ENCODE measurements at regions not wholly inside any gene's neighbourhood (a gene's known extent, or its start where the extent isn't known, plus 50 kb on each side); places are given as distances from the start of the nearest gene placed in this dataset.
"Not testable (repeated sequence)": the region's sequence is repeated elsewhere in the genome, so short reads cannot be mapped to it uniquely, and the experiment has no call there.

DNA sequence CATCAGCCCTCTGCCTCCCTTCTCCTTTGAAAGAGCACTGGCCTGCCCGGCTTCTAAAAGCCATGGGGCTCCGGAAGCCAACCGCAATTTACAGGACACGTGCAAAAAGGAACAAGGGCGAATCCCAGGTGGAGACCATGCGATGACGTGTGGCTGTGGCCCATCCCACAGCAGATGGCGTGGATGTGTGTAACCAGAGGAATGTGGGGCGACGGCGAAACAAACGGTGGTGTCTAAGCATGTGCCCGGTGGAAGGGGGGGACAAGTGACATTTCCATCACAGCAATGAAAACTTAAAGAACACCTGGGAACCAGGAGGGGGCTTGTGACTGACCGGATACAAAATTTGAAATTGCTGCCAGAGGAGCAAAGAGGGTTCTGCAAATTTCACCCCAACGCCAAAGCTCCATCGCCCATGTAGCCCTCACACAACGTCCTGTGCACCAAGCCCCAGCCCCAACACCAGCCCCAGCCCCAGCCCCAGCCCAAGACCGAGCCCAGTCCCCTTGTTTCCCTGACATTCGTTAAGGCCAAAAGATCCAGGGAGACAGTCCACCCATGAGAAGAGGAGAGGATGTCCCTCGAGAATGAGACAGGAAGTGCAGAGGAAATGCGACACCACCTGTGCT lies 159.7 kb upstream of the ZNF337 start:
- CTCF ChIA-PET = no interaction called here
- no peak overlapping the region for H3K4me3 ChIP-seq (ENCODE audit: low read depth, low read length)
- POLR2A ChIA-PET = no interaction called here
- TF ChIP-seq, protein P1, sequence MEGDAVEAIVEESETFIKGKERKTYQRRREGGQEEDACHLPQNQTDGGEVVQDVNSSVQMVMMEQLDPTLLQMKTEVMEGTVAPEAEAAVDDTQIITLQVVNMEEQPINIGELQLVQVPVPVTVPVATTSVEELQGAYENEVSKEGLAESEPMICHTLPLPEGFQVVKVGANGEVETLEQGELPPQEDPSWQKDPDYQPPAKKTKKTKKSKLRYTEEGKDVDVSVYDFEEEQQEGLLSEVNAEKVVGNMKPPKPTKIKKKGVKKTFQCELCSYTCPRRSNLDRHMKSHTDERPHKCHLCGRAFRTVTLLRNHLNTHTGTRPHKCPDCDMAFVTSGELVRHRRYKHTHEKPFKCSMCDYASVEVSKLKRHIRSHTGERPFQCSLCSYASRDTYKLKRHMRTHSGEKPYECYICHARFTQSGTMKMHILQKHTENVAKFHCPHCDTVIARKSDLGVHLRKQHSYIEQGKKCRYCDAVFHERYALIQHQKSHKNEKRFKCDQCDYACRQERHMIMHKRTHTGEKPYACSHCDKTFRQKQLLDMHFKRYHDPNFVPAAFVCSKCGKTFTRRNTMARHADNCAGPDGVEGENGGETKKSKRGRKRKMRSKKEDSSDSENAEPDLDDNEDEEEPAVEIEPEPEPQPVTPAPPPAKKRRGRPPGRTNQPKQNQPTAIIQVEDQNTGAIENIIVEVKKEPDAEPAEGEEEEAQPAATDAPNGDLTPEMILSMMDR (IDR thresholded peaks at IDR 0.05; ENCODE audit: insufficient read depth, low read length, missing control alignments) = no peak
- DNase-seq (ENCODE audit: low read depth, low spot score) = no peak

DNA sequence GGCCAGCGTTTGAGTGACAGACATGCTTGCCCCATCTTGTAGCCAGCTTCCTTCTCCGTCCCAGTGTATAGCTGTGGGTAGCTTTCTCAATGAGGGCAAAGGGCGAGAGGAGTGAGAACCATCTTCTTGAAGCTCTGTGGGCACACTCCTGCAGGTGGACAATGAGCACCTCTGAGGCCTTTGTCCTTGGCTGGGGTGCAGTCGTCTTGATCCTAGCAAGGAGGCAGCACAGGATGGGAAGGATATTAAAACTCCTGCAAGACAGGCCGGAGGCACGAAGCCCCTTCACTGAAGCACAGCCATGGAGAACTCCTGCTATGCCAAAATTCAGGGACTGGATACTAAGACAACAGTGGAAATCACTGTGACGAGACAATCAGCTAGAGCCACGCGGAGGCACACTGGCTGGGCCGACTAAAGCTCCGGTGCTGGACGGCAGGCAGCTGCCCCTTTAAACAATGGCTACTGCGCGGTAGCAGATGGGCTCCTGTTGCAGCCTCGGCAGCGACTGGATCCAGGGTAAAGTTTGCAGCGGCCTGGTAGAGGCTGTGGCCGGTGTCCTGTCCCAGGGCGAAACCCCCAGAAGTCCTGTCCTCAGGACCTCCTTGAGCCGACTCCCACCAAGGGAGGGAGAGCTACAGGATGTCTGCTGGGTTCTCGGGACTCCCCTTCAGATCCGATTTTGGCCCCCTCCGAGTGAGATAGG lies 159.0 kb upstream of the ZNF337 start:
- POLR2A ChIA-PET = not testable (repeated sequence)

DNA sequence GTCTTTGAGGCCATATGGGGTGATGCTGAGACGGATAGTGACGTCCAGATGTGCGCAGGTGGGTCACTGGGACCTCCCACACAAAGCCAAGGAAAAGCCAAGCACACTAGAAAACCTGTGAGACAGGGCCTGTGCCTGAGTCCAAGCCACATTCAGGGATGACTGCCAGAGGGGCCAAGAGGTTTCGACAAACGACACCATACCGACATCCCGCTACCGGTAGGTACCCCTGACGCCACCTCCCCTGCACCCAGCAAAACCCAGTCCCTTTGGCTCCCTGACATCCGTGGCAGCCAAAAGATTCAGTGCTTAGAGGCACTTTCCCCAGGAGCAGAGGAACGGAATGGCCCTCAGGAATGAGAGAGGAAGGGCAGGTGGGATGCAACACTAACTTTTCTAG lies 158.0 kb upstream of the ZNF337 start:
- POLR2A ChIA-PET; H3K4me3 ChIP-seq (ENCODE audit: low read depth, low read length); CTCF ChIA-PET; DNase-seq (ENCODE audit: low read depth, low spot score): not testable (repeated sequence)

More for the DNA sequence above, 159.0 kb upstream of the ZNF337 start:
- CTCF ChIA-PET; DNase-seq (ENCODE audit: low read depth, low spot score); H3K4me3 ChIP-seq (ENCODE audit: low read depth, low read length): not testable (repeated sequence)

DNA sequence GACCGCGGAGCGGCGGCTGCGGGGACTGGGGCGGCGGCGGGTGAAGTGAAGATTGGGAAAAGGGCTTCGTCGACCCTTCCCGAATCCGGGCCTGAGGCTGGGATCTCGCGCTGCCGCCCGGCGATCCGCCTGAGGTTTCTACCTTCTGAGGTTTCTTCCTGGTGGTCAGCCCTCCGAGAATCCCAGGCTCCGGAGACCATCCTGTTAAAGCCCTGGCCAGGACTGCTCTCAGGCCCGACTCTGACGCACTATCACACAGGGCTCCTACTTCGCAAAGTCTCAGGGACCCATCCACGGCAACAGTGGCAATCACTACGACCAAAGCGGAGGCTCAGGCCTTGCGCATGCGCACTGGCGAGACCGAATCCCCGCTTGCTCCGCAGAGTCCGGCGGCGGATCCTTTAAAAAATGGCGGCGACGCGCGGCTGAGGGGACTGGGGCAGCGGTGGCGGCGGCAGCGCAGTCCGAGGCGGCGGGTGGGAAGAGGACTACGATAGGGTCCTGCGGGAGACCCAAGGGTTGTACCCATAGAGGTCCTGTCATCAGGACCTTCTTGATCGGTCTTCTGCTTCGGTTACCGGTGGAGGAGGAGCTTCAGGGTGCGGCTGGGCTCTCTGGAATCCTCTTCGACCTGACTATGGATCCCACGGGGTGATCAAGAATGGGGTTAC lies 157.2 kb upstream of the ZNF337 start:
- DNase-seq (ENCODE audit: low read depth, low spot score); CTCF ChIA-PET; POLR2A ChIA-PET: not testable (repeated sequence)
- H3K4me3 ChIP-seq (ENCODE audit: low read depth, low read length) = peak overlapping the region; percentile 61

DNA sequence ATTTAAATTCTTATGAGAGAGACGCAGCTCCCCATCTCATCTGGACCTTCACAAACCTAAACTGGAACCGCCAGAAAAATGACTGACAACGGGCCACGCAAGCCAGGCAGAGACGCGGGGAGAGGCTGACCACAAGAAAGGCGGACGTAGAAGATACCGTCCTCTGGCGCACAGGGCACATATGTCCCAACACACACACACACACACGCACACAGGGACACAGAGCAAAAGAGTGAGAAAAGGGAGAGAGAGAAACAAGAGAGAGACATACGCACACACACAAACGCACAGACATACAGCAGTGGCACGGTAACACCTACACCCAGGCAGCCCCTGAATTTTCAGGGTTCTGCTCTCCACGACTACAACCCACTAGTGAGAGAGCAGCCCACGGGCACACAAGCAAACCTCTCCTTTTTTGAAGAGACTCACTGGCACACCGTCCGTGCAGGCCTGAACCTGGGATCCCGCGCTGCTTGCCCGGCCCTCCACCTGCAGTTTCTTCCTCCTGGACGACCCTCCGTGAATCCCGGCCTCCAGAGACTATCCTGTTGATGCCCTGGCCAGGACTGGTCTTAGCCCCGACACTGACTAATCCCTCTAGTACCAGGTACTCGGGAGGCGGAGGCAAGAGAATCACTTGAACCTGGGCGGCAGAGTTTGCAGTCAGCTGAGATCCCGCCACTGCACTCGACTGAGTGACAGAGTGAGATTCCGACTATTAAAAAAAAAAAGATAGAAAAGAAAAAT lies 156.5 kb upstream of the ZNF337 start:
- H3K4me3 ChIP-seq (ENCODE audit: low read depth, low read length) = peak overlapping the region; percentile 61
- DNase-seq (ENCODE audit: low read depth, low spot score); CTCF ChIA-PET; POLR2A ChIA-PET: not testable (repeated sequence)

DNA sequence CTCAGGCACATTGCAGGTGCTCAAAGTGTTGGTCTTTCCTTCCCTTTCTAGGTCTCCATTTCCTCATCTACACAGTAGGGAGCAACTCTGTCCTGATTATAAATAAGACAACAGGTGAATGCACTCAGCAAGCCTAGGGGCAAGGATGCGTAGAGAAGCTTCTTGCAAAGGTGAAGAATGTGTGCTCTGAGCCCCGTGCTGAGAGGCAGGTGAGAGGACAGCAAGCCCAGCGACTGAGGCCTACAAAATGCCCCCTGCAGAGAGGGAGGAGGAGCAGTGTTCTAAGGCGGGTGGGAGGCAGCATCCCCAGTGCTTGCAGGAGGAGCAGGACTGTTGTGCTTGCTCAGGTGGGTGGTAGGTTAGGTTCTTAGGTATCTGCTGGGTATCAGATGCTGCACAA lies 153.5 kb upstream of the ZNF337 start:
- H3K4me3 ChIP-seq (ENCODE audit: low read depth, low read length); POLR2A ChIA-PET; CTCF ChIA-PET; DNase-seq (ENCODE audit: low read depth, low spot score): not testable (repeated sequence)

DNA sequence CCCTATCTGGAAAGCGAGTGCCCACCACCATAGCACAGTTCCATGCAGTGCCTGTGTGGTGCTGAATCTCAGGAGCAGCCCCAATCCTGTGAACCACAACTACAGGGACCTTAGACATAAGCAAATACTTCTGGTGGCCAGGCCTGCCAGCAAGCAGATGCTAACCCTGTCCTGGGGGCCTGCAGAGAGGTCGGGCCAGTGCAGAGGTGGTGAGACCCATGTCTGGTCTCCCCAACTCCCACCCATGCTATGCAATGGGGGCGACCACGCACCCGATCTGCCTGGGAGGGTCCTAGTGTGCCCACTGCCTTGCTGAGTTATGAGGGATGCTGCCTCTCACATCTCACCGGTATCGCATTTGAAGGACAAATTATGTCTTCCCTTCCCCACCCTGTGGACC lies 151.6 kb upstream of the ZNF337 start:
- DNase-seq (ENCODE audit: low read depth, low spot score) = no peak
- TF ChIP-seq, protein P1 (IDR thresholded peaks at IDR 0.05; ENCODE audit: insufficient read depth, low read length, missing control alignments) = no peak
- no peak overlapping the region for H3K4me3 ChIP-seq (ENCODE audit: low read depth, low read length)
- ChIA-PET POLR2A (no interaction called here), CTCF (no interaction called here)

DNA sequence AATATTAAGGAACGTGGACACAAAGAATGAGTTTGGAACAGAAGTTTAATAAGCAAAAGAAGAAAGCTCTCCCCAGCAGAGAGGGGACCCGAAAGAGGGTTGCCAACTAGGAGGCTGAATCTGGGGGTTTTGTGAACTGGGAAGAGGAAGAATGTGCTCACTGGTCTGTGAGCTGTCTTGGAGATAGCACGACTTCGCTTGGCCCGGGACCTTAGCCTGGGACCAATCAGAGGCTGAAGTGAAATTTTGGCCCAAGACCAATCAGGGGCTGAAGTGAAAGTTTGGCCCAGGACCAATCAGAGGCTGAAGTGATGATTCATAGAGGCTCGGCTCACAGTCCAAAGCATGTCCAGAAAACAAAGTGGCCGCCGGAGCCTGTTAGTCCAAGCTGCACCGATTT lies 148.0 kb upstream of the ZNF337 start:
- POLR2A ChIA-PET; DNase-seq (ENCODE audit: low read depth, low spot score); H3K4me3 ChIP-seq (ENCODE audit: low read depth, low read length); CTCF ChIA-PET: not testable (repeated sequence)

DNA sequence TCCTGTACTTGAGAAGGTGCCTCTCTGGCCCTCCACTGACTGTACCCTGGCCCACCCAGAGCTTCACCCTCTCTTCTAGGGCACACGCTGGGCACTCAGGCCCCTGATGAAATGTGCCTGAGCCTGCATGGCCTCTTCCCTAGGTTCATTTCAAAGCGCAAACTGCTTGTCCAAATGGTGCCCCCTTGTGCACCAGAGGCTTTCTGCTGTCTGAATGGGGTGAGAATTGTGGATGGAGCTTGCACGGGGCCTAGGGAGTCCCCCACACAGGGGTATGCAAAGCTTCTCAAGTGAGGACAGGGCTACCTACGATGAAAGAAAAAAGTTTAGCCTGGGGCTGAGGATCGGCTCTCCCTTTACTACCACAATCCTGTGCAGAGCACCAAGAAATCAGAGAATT lies 116.9 kb upstream of the ZNF337 start:
- DNase-seq (ENCODE audit: low read depth, low spot score); CTCF ChIA-PET; POLR2A ChIA-PET; H3K4me3 ChIP-seq (ENCODE audit: low read depth, low read length): not testable (repeated sequence)

DNA sequence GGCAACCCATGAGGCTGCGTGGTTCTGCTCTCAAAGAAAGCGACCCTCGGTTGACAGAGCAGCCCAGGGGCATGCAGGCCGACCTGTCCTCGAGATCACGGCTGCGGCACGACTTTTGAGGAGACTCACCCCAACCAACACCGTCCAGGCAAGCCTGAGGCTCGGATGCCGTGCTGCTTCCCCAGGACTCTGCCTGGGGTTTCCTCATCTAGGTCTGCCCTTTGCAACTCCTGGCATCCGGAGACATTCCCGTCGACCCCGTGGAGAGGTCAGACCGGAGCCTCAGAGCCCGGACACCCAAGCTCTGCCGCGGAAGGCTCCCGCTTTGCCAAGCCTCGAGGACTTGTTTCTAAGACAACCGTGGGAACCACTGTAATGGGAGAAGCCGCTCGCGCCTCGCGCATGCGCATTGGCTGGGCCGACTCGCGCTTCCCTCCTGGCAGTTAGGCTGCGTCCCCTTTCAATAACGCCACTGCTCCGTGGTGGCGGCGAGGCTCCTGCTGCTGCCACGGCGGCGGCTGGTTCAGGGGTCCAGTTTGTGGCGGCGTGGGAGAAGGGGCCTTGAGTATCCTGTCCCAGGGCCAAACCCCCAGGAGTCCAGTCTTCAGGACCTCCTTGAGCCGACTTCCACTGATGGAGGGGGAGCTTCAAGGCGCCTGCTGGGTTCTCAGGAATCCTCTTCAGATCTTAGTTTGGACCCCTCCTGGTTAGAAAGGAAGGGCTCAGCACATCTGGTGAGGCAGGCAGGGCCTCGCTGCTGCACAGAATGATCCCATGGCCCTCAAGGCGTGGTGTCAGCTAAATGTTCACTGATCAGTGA lies 101.7 kb upstream of the ZNF337 start:
- CTCF ChIA-PET; DNase-seq (ENCODE audit: low read depth, low spot score); POLR2A ChIA-PET; H3K4me3 ChIP-seq (ENCODE audit: low read depth, low read length): not testable (repeated sequence)

DNA sequence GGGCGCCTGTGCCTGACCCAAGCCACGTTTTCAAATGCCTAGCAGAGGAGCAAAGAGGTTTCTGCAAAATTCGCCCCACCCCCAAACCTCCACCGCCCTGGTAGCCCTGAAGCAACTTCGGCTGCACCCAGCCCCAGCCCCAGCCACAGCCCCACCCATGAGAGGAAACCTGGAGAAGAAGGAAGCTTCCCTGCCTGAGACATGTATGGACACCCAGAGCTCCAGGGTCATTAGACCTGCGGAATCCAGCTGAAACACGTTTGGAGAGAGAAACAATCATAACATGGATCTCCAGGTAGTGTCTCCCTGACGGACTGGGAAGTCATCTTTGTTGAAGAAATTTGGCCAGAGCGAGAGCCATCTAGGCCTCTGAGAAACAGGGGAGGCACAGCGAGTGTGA lies 100.4 kb upstream of the ZNF337 start:
- POLR2A ChIA-PET; CTCF ChIA-PET; DNase-seq (ENCODE audit: low read depth, low spot score); H3K4me3 ChIP-seq (ENCODE audit: low read depth, low read length): not testable (repeated sequence)

DNA sequence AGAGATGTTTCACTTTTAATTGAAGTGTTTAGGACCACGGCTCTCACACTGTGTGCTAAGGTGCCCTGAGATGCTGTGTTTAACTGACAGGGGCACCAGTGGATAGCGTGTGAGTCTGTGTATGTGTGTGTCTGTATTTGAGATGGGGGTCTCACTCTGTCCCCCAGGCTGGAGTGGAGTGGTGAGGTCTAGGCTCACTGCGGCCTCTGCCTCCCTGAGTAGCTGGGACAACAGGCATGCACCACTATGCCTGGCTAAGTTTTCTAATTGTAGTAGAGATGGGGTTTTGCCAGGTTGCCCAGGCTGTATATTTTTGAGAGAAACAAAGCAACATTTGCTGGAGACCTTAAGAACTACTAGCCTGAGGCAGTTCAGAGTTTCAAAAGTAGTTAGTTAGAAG lies 80.6 kb upstream of the ZNF337 start:
- CTCF ChIA-PET; POLR2A ChIA-PET; H3K4me3 ChIP-seq (ENCODE audit: low read depth, low read length); DNase-seq (ENCODE audit: low read depth, low spot score): not testable (repeated sequence)

DNA sequence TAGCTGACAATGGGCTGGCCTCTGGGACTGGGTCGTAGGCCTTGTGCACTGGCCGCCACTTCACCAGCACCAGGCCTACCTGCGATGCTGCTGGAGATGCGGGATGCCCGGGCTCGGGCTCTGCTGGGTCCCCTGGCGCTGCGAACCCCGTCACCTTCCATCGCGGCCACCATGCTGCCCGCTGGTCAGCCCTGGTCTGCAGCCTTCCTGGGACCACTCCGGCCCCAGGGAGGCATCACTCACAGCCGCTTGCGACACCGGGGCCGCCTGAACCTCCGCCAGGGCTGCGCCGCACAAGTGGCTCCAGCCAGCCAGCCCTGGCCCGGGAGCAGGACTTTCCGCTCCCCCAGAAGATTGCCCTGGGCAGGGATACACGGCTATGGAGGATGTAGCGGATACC lies 78.1 kb upstream of the ZNF337 start:
- DNase-seq (ENCODE audit: low read depth, low spot score); H3K4me3 ChIP-seq (ENCODE audit: low read depth, low read length); CTCF ChIA-PET; POLR2A ChIA-PET: not testable (repeated sequence)

DNA sequence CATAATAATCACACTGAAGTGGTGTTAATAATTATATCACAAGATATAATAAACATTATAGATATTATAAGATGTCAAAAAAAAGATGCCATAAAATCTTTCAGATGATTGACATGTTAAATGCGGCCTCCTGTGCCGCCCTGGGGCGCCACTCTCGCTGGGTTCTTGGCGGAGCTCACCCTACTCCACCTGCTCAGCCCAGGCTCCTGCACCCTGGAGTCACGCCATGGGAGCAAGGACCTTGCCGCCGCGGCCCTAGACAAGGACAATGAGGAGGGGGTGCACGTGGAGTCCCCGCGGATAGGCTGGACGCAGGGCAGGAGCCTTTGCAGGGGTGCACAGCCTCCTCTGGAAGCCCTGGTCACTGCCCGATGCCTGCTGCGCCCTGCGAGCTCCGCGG lies 77.5 kb upstream of the ZNF337 start:
- DNase-seq (ENCODE audit: low read depth, low spot score); POLR2A ChIA-PET; CTCF ChIA-PET; H3K4me3 ChIP-seq (ENCODE audit: low read depth, low read length): not testable (repeated sequence)

All from AG04449 (cell line).